ENCODE measurements at regions not wholly inside any gene's neighbourhood (a gene's known extent, or its start where the extent isn't known, plus 50 kb on each side); places are given as distances from the start of the nearest gene placed in this dataset.
"Not testable (repeated sequence)": the region's sequence is repeated elsewhere in the genome, so short reads cannot be mapped to it uniquely, and the experiment has no call there.

GRCh38 chr10:42380926-42381547 lies 257.3 kb downstream of the ZNF33B start:
- DNase-seq (ENCODE audit: low read depth in 4 of 4, low spot score in 3 of 4): no peak

GRCh38 chr10:42367532-42368230 lies 270.7 kb downstream of the ZNF33B start:
- DNase-seq (ENCODE audit: low read depth in 4 of 4, low spot score in 3 of 4): peak; percentile 14 to 48 (median 42)

GRCh38 chr10:42351745-42352144 lies 286.6 kb downstream of the ZNF33B start:
- DNase-seq (ENCODE audit: low read depth in 4 of 4, low spot score in 3 of 4): no peak

DNA sequence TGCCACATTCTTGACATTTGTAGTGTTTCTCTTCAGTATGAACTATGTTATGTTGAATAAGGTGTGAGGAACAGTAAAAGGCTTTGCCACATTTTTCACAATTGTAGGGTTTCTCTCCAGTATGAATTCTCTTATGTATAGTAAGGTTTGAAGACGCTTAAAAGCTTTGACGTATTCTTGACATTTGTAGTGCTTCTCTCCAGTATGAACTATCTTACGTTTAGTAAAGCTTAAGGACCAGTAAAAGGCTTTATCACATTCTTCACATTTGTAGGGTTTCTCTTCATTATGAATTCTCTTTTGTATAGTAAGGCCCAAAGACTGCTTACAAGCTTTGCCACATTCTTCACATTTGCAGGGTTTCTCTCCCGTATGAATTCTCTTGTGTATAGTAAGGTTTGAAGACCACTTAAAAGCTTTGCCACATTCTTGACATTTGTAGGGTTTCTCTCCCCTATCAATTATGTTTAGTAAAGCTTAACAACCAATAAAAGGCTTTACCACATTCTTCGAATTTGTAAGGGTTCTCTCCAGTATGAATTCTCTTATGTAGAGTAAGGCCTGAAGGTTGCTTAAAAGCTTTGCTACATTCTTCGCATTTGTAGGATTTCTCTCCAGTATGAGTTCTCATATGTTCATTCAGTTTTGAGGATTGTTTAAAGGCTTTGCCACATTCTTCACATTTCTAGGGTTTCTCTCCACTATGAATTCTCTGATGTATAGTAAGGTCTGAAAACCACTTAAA lies 301.6 kb downstream of the ZNF33B start:
- DNase-seq (ENCODE audit: low read depth in 4 of 4, low spot score in 3 of 4): not testable (repeated sequence)

- DNase-seq (ENCODE audit: low read depth in 4 of 4, low spot score in 3 of 4): not testable (repeated sequence)
These were observed 302.6 kb downstream of the ZNF33B start for GRCh38 chr10:42335653-42336296.

GRCh38 chr10:42304341-42304740 lies 334.0 kb downstream of the ZNF33B start:
- peak in 2 of 4 donors; percentile 2 to 5 for DNase-seq (ENCODE audit: low read depth in 4 of 4, low spot score in 3 of 4)

GRCh38 chr10:42281896-42282295 lies 356.5 kb downstream of the ZNF33B start:
- DNase-seq (ENCODE audit: low read depth in 4 of 4, low spot score in 3 of 4): not testable (repeated sequence)

- not testable (repeated sequence) for DNase-seq (ENCODE audit: low read depth in 4 of 4, low spot score in 3 of 4)
These were observed 368.6 kb downstream of the ZNF33B start for GRCh38 chr10:42269788-42270187.

DNA sequence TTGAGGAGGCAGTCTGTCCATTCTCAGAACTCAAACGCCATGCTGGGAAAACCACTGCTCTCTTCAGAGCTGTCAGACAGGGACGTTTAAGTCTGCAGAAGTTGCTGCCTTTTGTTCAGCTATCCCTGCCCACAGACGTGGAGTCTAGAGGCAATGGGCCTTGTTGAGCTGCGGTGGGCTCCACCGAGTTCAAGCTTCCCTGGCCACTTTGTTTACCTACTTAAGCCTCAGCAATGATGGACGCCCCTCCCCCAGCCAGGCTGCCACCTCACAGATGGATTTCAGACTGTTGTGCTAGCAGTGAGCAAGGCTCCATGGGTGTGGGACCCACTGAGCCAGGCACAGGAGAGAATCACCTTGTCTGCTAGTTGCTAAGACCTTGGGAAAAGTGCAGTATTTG lies 375.1 kb downstream of the ZNF33B start:
- not testable (repeated sequence) for DNase-seq (ENCODE audit: low read depth in 4 of 4, low spot score in 3 of 4)

- not testable (repeated sequence) for DNase-seq (ENCODE audit: low read depth in 4 of 4, low spot score in 3 of 4)
These were observed 395.4 kb downstream of the ZNF33B start for GRCh38 chr10:42243002-42243401.

GRCh38 chr10:42242135-42242805 lies 396.1 kb downstream of the ZNF33B start:
- no peak for DNase-seq (ENCODE audit: low read depth in 4 of 4, low spot score in 3 of 4)

GRCh38 chr10:42236401-42236800 lies 402.0 kb downstream of the ZNF33B start:
- not testable (repeated sequence) for DNase-seq (ENCODE audit: low read depth in 4 of 4, low spot score in 3 of 4)

GRCh38 chr10:42235736-42236135 lies 402.6 kb downstream of the ZNF33B start:
- not testable (repeated sequence) for DNase-seq (ENCODE audit: low read depth in 4 of 4, low spot score in 3 of 4)

DNA sequence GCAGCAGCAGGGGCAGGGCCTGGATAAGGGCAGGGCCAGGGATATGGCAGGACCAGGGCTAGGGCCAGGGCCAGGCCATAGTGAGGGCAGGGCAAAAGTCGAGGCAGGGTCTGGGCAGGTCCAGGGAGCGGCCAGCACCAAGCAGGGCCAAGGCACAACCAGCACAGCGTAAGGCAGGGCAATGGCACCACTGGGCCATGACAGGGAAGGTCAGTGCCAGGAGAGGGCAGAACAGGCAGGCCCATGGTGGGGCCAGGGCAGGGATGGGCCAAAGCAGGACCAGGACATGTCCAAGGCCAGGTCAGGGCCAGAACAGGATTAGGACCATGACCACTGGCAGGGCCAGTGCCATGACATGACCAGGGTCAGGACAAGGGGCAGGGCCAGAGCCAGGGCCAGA lies 403.1 kb downstream of the ZNF33B start:
- DNase-seq (ENCODE audit: low read depth in 4 of 4, low spot score in 3 of 4): not testable (repeated sequence)

DNA sequence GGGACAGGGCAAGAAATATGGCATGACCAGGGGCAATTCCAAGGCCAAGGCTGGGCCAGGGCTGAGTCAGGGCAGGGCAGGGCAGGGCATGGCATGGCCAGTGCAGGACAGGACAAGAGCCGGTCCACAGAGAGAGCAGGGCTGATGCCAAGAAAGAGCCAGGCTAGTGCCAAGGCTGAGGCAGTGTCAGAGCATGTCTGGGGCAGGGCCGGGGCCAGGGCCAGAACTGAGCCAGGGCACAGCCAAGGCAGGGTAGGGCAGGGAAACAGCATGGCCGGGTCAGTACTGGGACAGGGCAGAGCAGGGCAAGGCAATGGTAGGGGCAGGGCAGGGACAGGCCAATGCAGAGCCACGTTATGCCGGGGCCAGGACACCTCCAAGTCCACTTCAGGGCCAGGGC lies 403.9 kb downstream of the ZNF33B start:
- DNase-seq (ENCODE audit: low read depth in 4 of 4, low spot score in 3 of 4): not testable (repeated sequence)

- DNase-seq (ENCODE audit: low read depth in 4 of 4, low spot score in 3 of 4): not testable (repeated sequence)
These were observed 404.7 kb downstream of the ZNF33B start for GRCh38 chr10:42233461-42234206.

GRCh38 chr10:42232955-42233354 lies 405.4 kb downstream of the ZNF33B start:
- not testable (repeated sequence) for DNase-seq (ENCODE audit: low read depth in 4 of 4, low spot score in 3 of 4)

- not testable (repeated sequence) for DNase-seq (ENCODE audit: low read depth in 4 of 4, low spot score in 3 of 4)
These were observed 407.6 kb downstream of the ZNF33B start for GRCh38 chr10:42230812-42231211.

- DNase-seq (ENCODE audit: low read depth in 4 of 4, low spot score in 3 of 4): not testable (repeated sequence)
These were observed 408.3 kb downstream of the ZNF33B start for GRCh38 chr10:42230115-42230514.

DNA sequence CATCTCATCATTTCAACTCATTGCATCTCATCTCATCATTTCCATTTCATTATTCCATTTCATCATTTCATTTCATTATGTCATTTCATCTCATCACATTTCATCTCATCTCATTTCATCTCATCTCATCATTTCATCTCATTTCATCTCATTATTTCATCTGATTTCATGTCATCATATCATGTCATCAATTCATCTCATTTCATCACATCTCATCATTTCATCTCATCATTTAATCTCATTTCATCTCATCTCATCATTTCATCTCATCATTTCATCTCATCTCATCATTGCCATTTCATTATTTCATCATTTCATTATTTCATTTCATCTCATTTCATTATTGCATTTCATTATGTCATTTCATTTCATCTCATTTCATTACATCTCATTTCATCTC lies 410.5 kb downstream of the ZNF33B start:
- DNase-seq (ENCODE audit: low read depth in 4 of 4, low spot score in 3 of 4): not testable (repeated sequence)

All from left renal pelvis (tissue), 4 donors.